Neural cell (in vitro differentiated cells): ENCODE measurements at regions not wholly inside any gene's neighbourhood (a gene's known extent, or its start where the extent isn't known, plus 50 kb on each side); places are given as distances from the start of the nearest gene placed in this dataset.

Experiments
- CTCF ChIP-seq: fragments of 450-650 bp; IDR thresholded peaks from 2 replicates; pipeline ENCODE4 v1.5.1; 2014; ENCODE audit warnings: antibody characterized with exemption, mild to moderate bottlenecking, moderate library complexity; ENCODE audit not compliant: poor library complexity, severe bottlenecking
- EZH2 ChIP-seq: fragments of 200-600, 300-800 bp; shearing (Covaris generic), sonication (generic); IDR thresholded peaks from 2 replicates; pipeline ENCODE4 v1.6.1; 2014; ENCODE audit warnings: antibody characterized with exemption, low read length, borderline replicate concordance, mild to moderate bottlenecking; ENCODE audit not compliant: insufficient read depth, poor library complexity, severe bottlenecking
- SMC3 ChIP-seq: fragments of 450-650 bp; conservative IDR thresholded peaks from 2 replicates; pipeline ENCODE4 v1.6.1; 2014; ENCODE audit warnings: antibody characterized with exemption, mild to moderate bottlenecking, moderate library complexity; ENCODE audit not compliant: poor library complexity

DNA sequence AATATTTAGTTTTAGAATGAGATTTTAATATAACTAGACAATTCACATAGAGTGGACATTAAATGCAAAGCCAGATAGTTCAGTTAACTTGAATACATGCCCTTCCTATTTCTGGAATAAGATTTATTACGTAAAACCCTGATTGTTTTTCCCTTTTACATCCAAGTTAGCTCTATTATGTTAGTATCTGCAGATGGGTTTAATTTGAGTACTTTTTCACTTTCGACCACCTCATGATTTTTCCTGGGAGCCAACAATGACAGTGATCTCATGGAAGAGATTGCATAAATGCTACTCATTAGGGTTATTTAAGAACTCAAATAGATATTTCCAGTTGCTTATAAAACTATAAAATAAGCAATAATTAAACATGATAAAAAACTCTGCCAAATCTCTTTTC, 199.4 kb upstream of the PTGFR start:
- no peak for TF ChIP-seq EZH2
- TF ChIP-seq CTCF: no peak
- no peak for TF ChIP-seq SMC3
